K562 (cell line): ENCODE measurements at regions not wholly inside any gene's neighbourhood (a gene's known extent, or its start where the extent isn't known, plus 50 kb on each side); places are given as distances from the start of the nearest gene placed in this dataset.

Experiments used
- ATF6 ChIP-seq: sonication (generic); formaldehyde crosslinking; IDR thresholded peaks from 2 replicates; pipeline ENCODE4 v1.4.0; 2020; ENCODE audit warnings: mild to moderate bottlenecking, missing genetic modification reagents
- FOS ChIP-seq: IDR thresholded peaks from 3 replicates; pipeline ENCODE4 v1.6.1; 2011; ENCODE audit not compliant: insufficient read length; ENCODE audit errors: extremely low read depth
- JUN ChIP-seq, 2 experiments: sonication (generic) in 1 of 2; formaldehyde crosslinking in 1 of 2; IDR thresholded peaks; 2 replicates each; pipeline versions ENCODE4 v1.6.1 to v1.8.0; 2012 to 2022; ENCODE audit warnings: borderline replicate concordance in 2 of 2, mild to moderate bottlenecking in 2 of 2, improper control_type of control experiment in 1 of 2, low read depth in 1 of 2, low read length in 1 of 2, missing genetic modification reagents in 1 of 2
- LARP7 ChIP-seq: fragments of 450-650 bp; IDR thresholded peaks from 2 replicates; pipeline ENCODE4 v1.6.1; 2016
- MED1 ChIP-seq: sonication (generic); formaldehyde crosslinking; IDR thresholded peaks from 2 replicates; pipeline ENCODE4 v1.8.1; 2023; ENCODE audit warnings: missing genetic modification reagents, borderline replicate concordance
- NCOR1 ChIP-seq: fragments of 450-650 bp; IDR thresholded peaks from 2 replicates; pipeline ENCODE4 v1.6.1; 2016; ENCODE audit warnings: mild to moderate bottlenecking, moderate library complexity
- NFIC ChIP-seq: fragments of 450-650 bp; IDR thresholded peaks from 2 replicates; pipeline ENCODE4 v1.6.1; 2017; ENCODE audit warnings: mild to moderate bottlenecking, inconsistent platforms
- POLR2A ChIP-seq: fragments of 450-650 bp; conservative IDR thresholded peaks from 2 replicates; pipeline ENCODE4 v1.6.1; 2016
- SP2 ChIP-seq: IDR thresholded peaks from 2 replicates; pipeline ENCODE4 v1.6.1; 2011; ENCODE audit warnings: mild to moderate bottlenecking, low read depth, low read length, moderate library complexity; ENCODE audit not compliant: poor library complexity, severe bottlenecking; ENCODE audit errors: extremely low read depth
- SRSF3 ChIP-seq: fragments of 200-400 bp; formaldehyde crosslinking; IDR thresholded peaks from 2 replicates; pipeline ENCODE4 v1.6.1; 2016; ENCODE audit warnings: mild to moderate bottlenecking, low read length, moderate library complexity; ENCODE audit not compliant: insufficient read depth
- TAF1 ChIP-seq: IDR thresholded peaks from 2 replicates; pipeline ENCODE4 v1.6.1; 2011; ENCODE audit warnings: mild to moderate bottlenecking, low read length, moderate library complexity; ENCODE audit not compliant: insufficient read depth, control insufficient read depth, severe bottlenecking; ENCODE audit errors: extremely low read depth
- YBX1 ChIP-seq: fragments of 450-650 bp; IDR thresholded peaks from 2 replicates; pipeline ENCODE4 v1.7.1; 2016; ENCODE audit warnings: mild to moderate bottlenecking
- TF ChIP-seq, protein P1 (sequence below), 3 experiments: IDR thresholded peaks in 2 of 3; conservative IDR thresholded peaks in 1 of 3; 2 replicates each; pipeline ENCODE4 v1.5.1; 2011 to 2012; ENCODE audit warnings: low read length in 3 of 3, mild to moderate bottlenecking in 3 of 3, control low read depth in 2 of 3, improper control_type of control experiment in 1 of 3, inconsistent platforms in 1 of 3, low read depth in 1 of 3, mixed read lengths in 1 of 3, moderate library complexity in 1 of 3; ENCODE audit not compliant: insufficient read depth in 2 of 3
- TF ChIP-seq, protein P2 (sequence below): conservative IDR thresholded peaks from 2 replicates; pipeline ENCODE4 v1.6.1; 2011; ENCODE audit warnings: low read depth, mild to moderate bottlenecking, low read length; ENCODE audit not compliant: control insufficient read depth

GRCh38 chr5:133863857-133864585, 104.4 kb downstream of the C5orf15 start:
- TF ChIP-seq SP2 (no peak), POLR2A (no peak), NCOR1 (no peak), JUN (IDR thresholded peaks at IDR 0.05; ENCODE audit: borderline replicate concordance, low read depth, low read length) (no peak), JUN (CRISPR knock-in tag; IDR thresholded peaks at IDR 0.05; ENCODE audit: borderline replicate concordance) (no peak), NFIC (no peak), TAF1 (no peak), FOS (no peak), LARP7 (no peak), SRSF3 (no peak), ATF6 (no peak), MED1 (CRISPR knock-in tag) (no peak), YBX1 (no peak)
- TF ChIP-seq, protein P1, sequence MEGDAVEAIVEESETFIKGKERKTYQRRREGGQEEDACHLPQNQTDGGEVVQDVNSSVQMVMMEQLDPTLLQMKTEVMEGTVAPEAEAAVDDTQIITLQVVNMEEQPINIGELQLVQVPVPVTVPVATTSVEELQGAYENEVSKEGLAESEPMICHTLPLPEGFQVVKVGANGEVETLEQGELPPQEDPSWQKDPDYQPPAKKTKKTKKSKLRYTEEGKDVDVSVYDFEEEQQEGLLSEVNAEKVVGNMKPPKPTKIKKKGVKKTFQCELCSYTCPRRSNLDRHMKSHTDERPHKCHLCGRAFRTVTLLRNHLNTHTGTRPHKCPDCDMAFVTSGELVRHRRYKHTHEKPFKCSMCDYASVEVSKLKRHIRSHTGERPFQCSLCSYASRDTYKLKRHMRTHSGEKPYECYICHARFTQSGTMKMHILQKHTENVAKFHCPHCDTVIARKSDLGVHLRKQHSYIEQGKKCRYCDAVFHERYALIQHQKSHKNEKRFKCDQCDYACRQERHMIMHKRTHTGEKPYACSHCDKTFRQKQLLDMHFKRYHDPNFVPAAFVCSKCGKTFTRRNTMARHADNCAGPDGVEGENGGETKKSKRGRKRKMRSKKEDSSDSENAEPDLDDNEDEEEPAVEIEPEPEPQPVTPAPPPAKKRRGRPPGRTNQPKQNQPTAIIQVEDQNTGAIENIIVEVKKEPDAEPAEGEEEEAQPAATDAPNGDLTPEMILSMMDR (IDR thresholded peaks at IDR 0.05 in 2 of 3, conservative IDR thresholded peaks at IDR 0.05 in 1 of 3; ENCODE audit: insufficient read depth in 2 of 3, low read depth in 1 of 3, low read length in 3 of 3): peak; percentile 13 to 53 (median 24); a peak in 2 of 6 replicates
- TF ChIP-seq, protein P2, sequence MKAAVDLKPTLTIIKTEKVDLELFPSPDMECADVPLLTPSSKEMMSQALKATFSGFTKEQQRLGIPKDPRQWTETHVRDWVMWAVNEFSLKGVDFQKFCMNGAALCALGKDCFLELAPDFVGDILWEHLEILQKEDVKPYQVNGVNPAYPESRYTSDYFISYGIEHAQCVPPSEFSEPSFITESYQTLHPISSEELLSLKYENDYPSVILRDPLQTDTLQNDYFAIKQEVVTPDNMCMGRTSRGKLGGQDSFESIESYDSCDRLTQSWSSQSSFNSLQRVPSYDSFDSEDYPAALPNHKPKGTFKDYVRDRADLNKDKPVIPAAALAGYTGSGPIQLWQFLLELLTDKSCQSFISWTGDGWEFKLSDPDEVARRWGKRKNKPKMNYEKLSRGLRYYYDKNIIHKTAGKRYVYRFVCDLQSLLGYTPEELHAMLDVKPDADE: no peak
